Neural progenitor cell (in vitro differentiated cells): ENCODE measurements at regions not wholly inside any gene's neighbourhood (a gene's known extent, or its start where the extent isn't known, plus 50 kb on each side); places are given as distances from the start of the nearest gene placed in this dataset.

Experiments
- EZH2 ChIP-seq: fragments of 200-600 bp; sonication (generic); IDR thresholded peaks from 2 replicates; pipeline ENCODE4 v1.6.1; 2017; ENCODE audit warnings: antibody characterized with exemption, mild to moderate bottlenecking, moderate library complexity
- EZH2phosphoT487 ChIP-seq: fragments of 200-600 bp; sonication (generic); IDR thresholded peaks from 2 replicates; pipeline ENCODE4 v1.6.1; 2017; ENCODE audit warnings: antibody characterized with exemption
- TF ChIP-seq, protein P1 (sequence below): fragments of 200-600 bp; sonication (generic); IDR thresholded peaks from 2 replicates; pipeline ENCODE4 v1.5.1; 2017; ENCODE audit warnings: antibody characterized with exemption, mild to moderate bottlenecking

- TF ChIP-seq, protein P1, sequence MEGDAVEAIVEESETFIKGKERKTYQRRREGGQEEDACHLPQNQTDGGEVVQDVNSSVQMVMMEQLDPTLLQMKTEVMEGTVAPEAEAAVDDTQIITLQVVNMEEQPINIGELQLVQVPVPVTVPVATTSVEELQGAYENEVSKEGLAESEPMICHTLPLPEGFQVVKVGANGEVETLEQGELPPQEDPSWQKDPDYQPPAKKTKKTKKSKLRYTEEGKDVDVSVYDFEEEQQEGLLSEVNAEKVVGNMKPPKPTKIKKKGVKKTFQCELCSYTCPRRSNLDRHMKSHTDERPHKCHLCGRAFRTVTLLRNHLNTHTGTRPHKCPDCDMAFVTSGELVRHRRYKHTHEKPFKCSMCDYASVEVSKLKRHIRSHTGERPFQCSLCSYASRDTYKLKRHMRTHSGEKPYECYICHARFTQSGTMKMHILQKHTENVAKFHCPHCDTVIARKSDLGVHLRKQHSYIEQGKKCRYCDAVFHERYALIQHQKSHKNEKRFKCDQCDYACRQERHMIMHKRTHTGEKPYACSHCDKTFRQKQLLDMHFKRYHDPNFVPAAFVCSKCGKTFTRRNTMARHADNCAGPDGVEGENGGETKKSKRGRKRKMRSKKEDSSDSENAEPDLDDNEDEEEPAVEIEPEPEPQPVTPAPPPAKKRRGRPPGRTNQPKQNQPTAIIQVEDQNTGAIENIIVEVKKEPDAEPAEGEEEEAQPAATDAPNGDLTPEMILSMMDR, result no peak
- TF ChIP-seq EZH2 (no peak), EZH2phosphoT487 (no peak)
Observed at GRCh38 chr10:130994191-130994590, 317.3 kb downstream of the TCERG1L start.
